Effector CD4-positive, alpha-beta T cell (primary cell): ENCODE measurements at regions not wholly inside any gene's neighbourhood (a gene's known extent, or its start where the extent isn't known, plus 50 kb on each side); places are given as distances from the start of the nearest gene placed in this dataset.

ENCODE experiments used
- DNase-seq: peaks from one replicate; pipeline ENCODE4 v3.0.0-alpha.2; 2020

GRCh38 chr15:62591842-62592838, 427.1 kb upstream of the C2CD4B start:
- DNase-seq: no peak

DNA sequence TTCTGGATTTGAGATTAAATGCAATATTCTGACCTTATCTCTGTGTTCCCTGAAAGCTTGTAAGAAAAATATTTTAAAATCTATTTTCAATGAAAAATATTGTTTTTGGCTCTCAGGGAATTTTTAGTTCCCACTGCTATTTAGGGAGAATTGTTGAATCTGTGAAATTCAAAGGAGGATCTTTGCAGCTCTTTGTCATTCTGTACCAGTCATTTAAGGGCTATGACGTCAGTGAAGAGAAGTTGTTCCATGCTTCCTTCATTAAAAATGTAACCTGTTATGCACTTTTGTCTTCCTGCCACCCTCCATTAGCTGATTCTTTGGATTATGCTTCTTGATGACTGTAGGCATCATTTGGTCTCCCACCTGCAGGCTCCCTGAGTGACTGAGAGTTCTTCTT, 427.8 kb upstream of the C2CD4B start:
- no peak for DNase-seq

DNA sequence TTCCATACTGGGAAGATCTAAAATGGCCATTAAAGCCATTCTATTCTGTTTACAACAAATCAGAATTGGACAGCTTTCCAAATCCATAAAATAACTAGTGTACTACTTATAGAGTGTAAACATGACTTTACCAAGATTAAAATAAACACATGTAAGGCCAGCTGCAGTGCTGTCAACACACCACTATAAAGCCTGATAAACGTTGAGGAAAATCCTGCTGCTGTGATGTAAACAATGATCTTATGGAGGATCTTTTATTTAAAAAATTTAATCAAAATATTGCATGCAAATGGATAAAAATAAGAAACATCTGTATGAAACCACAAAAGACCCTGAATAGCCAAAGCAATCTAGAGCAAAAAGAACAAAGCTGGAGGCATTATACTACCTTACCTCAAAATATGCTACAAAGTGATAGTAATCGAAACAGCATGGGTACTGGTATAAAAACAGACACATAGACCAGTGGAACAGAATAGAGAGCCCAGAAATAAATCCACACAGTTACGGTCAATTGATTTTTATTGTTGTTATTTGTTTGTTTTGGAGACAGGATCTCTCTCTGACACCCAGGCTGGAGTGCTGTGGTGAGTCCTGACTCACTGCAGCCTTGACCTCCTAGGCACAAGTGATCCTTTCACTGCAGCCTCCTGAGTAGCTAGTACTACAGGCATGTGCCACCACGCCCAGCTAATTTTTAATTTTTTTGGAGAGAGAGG, 428.8 kb upstream of the C2CD4B start:
- DNase-seq: no peak

GRCh38 chr15:62598217-62598616, 433.1 kb upstream of the C2CD4B start:
- no peak for DNase-seq

DNA sequence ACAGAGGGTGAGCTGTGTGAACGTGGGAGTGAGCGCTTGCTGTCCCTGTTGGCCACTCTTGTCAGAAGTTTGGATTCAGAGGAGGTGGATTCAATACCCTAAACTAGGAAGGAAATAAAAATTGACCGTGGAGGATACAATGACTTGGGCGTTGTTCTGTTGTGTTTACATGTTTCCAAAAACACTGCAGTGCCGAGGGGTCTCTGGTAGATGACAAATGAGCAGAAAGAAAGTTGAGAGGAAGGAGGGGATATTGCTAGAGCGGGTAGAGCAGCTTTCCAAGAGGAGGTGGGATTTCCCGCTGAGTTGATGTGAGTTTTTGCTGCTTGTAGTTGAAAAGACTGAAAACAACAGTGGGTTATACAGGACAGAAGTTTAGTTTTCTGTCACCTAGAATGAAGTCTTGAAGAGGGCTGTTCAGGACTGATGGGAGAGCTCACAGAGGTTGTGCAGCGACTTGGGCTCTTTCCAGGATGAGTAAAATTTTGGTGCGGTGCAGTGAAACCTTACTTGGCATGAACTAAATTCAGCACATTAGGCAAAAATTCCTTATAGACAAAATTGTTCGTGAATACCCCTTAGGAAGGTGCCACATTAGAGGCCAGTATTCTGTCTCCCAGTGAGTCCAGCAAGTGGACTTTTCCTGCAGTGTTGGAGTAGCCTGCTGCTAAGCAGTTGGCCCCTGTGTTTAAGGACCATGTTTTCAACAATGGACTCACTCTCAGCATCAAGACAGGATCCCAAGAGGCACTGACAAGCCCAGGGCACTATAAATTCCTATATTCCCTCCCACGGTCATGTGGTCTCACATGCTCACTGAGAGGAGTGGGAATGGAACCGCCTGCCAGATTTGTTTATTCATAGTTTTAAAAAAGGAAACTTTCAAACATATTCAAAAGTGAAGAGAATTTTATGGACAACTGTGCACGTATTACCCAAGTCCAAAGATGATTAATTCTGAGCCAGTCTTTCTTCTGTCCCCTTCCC, 435.0 kb upstream of the C2CD4B start:
- no peak for DNase-seq

- DNase-seq: no peak
These were observed 436.9 kb upstream of the C2CD4B start for GRCh38 chr15:62601777-62602545.

DNA sequence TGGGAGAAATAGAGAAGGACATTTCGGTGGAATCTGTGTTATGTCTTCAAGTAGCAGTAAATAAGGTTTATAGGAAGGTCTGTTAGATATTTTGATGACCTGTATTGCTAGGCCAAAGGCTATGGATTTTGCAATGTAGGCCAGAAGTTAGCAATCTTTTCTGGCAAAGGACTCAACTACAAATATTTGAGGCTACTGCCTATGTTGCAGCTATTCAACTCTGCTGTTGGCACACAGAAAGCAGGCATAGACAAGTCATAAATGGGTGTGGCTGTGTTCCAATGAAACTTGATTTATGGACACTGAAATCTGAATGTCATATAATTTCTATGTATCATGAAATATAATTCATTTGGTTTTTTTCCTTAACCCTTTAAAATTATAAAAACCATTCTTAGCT, 438.7 kb upstream of the C2CD4B start:
- DNase-seq: no peak

GRCh38 chr15:62605282-62605681, 437.3 kb upstream of the TPM1 start:
- no peak for DNase-seq

DNA sequence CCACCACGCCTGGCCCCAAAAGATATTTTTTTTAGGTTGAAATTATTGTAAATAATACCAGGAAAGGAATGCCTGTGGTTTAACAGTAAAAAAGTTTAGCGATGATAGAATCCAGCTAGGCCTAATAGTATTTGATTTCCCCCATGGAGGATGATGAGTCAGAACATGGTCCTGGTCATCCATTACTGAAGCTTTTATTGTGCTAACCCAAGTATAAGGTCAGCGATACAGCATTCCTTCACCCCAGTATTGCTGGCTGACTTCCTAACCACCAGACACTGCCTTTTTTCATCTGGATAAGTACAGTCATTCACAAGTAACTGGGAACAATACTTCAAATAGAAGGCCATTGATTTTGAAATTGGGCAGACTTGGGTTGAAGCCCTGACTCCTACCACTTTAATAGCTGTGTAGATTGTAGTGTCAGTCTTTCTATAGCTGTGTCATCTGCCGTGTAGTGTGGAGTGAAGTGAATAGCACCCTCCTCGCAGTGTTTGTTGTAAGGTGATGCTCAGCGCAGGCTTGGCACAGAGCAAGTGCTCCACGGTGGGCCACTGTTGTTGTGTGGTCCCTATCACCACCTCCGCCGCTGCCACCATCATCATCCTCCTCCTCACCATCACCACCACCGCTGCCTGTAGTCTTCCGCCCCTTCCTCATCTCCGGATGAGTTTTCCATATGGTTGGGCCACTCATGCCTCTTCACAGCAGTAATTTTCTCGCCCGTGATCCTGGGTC, 436.0 kb upstream of the TPM1 start:
- no peak for DNase-seq

- no peak for DNase-seq
These were observed 435.5 kb upstream of the TPM1 start for GRCh38 chr15:62607114-62607462.

DNA sequence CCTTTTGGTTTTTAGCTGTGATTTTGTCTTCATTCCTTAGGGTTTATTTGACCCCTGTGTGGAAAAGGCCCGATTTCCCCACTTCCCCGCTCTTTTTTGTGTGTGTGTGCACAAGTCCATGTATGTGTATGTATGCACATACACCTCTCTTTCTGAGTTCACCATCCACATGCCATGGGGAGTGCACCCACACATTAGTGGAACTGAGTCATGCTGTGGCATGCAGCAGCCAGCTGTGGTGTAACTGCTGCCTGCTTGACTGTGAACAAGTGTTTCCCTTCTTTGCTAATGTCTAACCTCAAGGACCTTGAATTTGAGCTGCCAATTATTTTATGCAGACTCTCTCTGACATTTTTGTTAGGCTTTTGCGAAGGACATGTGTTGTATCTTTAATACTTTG, 434.9 kb upstream of the TPM1 start:
- no peak for DNase-seq

DNA sequence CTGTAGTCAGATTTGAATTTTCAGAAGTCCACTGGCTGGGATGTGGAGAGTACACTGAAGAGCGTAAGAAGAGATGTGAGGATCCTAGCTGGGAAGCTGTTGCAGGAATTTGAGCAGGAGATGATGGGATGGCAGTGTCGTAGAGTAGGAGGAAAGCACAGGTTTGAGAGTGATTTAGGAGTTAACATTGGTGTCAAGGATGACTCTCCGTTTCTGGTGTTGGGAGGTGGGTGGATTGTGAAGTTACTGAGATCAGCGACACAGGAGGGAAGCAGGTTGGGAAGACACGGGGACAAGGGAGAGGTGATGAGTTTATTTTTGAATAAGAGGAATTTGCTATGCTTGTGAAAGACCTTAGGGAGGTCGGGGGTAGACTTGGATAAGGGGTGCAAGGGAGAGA, 434.2 kb upstream of the TPM1 start:
- no peak for DNase-seq

GRCh38 chr15:62610265-62610869, 432.2 kb upstream of the TPM1 start:
- DNase-seq: no peak

- no peak for DNase-seq
These were observed 431.5 kb upstream of the TPM1 start for GRCh38 chr15:62611002-62611401.

DNA sequence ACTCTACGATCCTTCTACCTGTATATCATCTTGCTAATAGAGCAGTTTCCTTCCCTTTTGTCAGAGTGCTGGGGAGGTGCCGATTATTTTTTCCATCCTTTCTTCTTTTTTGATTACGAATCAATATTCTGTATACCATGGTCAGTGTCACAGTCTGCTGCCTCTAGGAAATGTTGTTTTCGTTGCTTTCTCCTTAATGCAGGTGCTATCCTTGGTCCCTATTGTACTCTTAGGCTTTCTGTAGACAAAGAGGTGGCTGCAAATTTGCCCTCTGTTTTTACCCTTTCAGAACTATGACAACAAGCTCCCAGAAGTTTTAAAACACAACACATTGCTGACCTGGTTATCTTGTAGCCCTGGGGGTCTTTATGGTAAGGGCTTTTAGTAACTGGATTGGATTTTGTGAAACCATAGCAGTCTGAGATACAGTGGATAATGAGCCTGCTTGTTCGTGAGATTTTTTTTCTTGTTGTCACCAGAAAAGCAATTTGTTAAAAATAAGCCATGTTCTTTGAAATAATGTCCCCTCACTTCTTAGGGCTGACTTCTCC, 430.3 kb upstream of the TPM1 start:
- no peak for DNase-seq

- no peak for DNase-seq
These were observed 429.8 kb upstream of the TPM1 start for GRCh38 chr15:62612771-62613170.

GRCh38 chr15:62616746-62617145, 425.8 kb upstream of the TPM1 start:
- DNase-seq: no peak

DNA sequence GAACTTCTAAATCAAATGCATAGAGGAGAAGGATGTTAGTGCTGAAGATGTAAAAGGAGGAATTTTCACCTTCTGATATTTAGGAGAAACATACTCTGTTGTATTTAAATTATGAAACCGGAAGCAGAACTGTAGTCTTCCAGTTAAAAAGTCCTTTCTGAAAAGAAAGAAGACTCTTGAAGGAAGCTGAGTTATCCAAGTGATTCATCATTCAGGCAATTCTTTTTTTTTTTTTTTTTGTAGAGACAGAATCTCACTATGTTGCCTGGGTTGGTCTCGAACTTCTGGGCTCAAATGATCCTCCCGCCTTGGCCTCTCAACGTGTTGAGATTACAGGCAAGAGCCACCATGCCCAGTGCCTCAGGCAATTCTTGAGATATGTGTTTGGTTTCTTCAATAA, 424.8 kb upstream of the TPM1 start:
- no peak for DNase-seq

DNA sequence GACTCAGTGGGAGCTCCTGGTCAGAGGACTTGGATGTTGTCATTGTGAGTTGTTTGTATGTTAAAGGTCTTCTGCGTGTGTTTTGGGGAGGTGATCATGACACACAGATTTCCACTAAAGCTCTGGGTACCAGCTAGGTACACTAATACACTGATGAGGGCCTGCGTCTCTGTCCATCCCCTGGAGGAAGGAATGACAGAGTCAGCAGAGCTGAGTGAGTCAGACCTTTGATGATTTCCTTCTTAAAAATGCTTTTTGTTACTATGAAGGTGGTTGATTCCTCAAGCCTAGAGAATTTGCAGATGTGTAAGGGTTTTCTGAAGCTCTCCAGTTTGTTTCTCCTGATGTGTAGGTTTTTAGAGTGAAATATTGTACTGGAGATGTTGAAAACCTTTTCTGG, 424.1 kb upstream of the TPM1 start:
- no peak for DNase-seq

GRCh38 chr15:62618846-62619504, 423.6 kb upstream of the TPM1 start:
- DNase-seq: no peak
